ENCODE measurements at regions not wholly inside any gene's neighbourhood (a gene's known extent, or its start where the extent isn't known, plus 50 kb on each side); places are given as distances from the start of the nearest gene placed in this dataset.

GRCh38 chr6:4587171-4587570 is 189.0 kb upstream of the CDYL start:
- no peak for DNase-seq (ENCODE audit: low read depth)

- DNase-seq (ENCODE audit: low read depth) = no peak
These were observed 189.7 kb upstream of the CDYL start for GRCh38 chr6:4586469-4586859.

GRCh38 chr6:4585682-4586468 is 190.3 kb upstream of the CDYL start:
- DNase-seq (ENCODE audit: low read depth) = no peak

- DNase-seq (ENCODE audit: low read depth) = no peak
These were observed 191.4 kb upstream of the CDYL start for GRCh38 chr6:4584801-4585200.

GRCh38 chr6:4582506-4583417 is 193.4 kb upstream of the CDYL start:
- no peak for DNase-seq (ENCODE audit: low read depth)

GRCh38 chr6:4581468-4582385 is 194.5 kb upstream of the CDYL start:
- DNase-seq (ENCODE audit: low read depth) = peak; percentile 80

GRCh38 chr6:4580361-4580760 is 195.8 kb upstream of the CDYL start:
- no peak for DNase-seq (ENCODE audit: low read depth)

GRCh38 chr6:4577406-4577805 is 198.8 kb upstream of the CDYL start:
- no peak for DNase-seq (ENCODE audit: low read depth)

- peak; percentile 50 for DNase-seq (ENCODE audit: low read depth)
These were observed 200.5 kb upstream of the CDYL start for GRCh38 chr6:4575714-4576113.

- no peak for DNase-seq (ENCODE audit: low read depth)
These were observed 202.2 kb upstream of the CDYL start for GRCh38 chr6:4574007-4574406.

- DNase-seq (ENCODE audit: low read depth) = no peak
These were observed 205.2 kb upstream of the CDYL start for GRCh38 chr6:4571011-4571410.

GRCh38 chr6:4568138-4568537 is 208.1 kb upstream of the CDYL start:
- no peak for DNase-seq (ENCODE audit: low read depth)

- no peak for DNase-seq (ENCODE audit: low read depth)
These were observed 209.1 kb upstream of the CDYL start for GRCh38 chr6:4567141-4567540.

GRCh38 chr6:4565301-4566250 is 210.6 kb upstream of the CDYL start:
- DNase-seq (ENCODE audit: low read depth) = no peak

GRCh38 chr6:4564801-4565271 is 211.4 kb upstream of the CDYL start:
- DNase-seq (ENCODE audit: low read depth) = no peak

- no peak for DNase-seq (ENCODE audit: low read depth)
These were observed 212.3 kb upstream of the CDYL start for GRCh38 chr6:4563877-4564276.

GRCh38 chr6:4563156-4563555 is 213.0 kb upstream of the CDYL start:
- no peak for DNase-seq (ENCODE audit: low read depth)

- no peak for DNase-seq (ENCODE audit: low read depth)
These were observed 214.3 kb upstream of the CDYL start for GRCh38 chr6:4561773-4562400.

GRCh38 chr6:4561078-4561435 is 215.1 kb upstream of the CDYL start:
- DNase-seq (ENCODE audit: low read depth) = no peak

Measured in HS-27A (cell line).